ENCODE measurements at regions not wholly inside any gene's neighbourhood (a gene's known extent, or its start where the extent isn't known, plus 50 kb on each side); places are given as distances from the start of the nearest gene placed in this dataset.

DNA sequence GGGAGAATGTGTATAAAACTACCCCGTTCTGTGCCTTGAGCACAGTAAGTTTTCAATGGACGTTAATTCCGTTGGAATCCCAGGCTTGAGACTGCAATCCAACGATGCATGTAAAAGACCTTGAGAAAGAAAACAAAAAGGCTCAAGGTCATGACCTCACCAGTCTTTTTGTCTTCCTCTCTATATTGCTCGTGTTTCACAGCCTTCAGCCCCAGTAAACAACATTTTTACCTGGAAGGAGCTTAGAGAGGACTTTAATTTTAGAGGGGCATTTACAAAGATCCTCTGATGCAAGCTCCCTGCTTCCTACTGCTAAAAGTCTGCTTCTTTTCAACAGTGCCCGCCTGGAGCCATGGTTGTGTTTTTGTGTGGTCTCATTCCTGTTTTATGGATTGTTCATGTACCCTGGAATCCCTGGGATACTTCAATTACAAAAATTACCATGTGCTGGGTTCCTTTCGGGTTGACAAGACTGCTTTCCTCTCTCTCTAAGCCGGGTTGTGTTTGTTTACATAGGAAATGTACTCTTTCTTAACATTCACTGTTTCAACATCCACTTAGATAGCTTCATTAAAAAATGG is 320.1 kb upstream of the NFE2L3 start:
- H3K4me1 ChIP-seq (ENCODE audit: control insufficient read depth in 1 of 2, insufficient read depth in 1 of 2, low read depth in 1 of 2, low read length in 1 of 2): no peaks in the 10 kb centered on the region
- H3K27me3 ChIP-seq: peaks cover 33% of the 10 kb centered on the region
- H3K36me3 ChIP-seq: no peaks in the 10 kb centered on the region
- no peak overlapping the region for H3K4me3 ChIP-seq (ENCODE audit: low read depth in 1 of 2, low read length in 1 of 2)
- TF ChIP-seq, protein P1, sequence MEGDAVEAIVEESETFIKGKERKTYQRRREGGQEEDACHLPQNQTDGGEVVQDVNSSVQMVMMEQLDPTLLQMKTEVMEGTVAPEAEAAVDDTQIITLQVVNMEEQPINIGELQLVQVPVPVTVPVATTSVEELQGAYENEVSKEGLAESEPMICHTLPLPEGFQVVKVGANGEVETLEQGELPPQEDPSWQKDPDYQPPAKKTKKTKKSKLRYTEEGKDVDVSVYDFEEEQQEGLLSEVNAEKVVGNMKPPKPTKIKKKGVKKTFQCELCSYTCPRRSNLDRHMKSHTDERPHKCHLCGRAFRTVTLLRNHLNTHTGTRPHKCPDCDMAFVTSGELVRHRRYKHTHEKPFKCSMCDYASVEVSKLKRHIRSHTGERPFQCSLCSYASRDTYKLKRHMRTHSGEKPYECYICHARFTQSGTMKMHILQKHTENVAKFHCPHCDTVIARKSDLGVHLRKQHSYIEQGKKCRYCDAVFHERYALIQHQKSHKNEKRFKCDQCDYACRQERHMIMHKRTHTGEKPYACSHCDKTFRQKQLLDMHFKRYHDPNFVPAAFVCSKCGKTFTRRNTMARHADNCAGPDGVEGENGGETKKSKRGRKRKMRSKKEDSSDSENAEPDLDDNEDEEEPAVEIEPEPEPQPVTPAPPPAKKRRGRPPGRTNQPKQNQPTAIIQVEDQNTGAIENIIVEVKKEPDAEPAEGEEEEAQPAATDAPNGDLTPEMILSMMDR (IDR thresholded peaks at IDR 0.05): no peak
- no peaks in the 10 kb centered on the region for H3K9me3 ChIP-seq
- H3K27ac ChIP-seq: no peak overlapping the region

DNA sequence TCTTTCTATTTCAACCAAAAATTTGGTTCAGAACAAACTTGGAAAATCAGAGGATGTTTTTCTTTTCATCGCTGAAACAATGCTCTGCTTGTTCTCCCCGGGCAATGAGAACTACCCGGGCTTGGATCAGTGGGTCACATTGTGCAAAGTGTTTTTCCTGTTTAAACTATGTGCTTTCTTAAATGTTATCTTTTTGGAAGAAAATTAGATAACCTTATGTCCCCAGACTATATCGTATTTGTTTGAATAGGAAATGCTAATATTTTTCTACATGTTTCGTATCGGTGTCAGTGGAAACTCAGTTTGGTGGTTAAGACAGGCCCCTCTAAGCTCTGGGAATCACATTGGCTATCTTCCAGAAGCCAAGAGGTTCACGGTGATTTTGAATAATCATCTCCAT is 319.5 kb upstream of the NFE2L3 start:
- H3K27me3 ChIP-seq: peaks cover 39% of the 10 kb centered on the region
- TF ChIP-seq, protein P1 (IDR thresholded peaks at IDR 0.05): no peak
- no peak overlapping the region for H3K27ac ChIP-seq
- no peaks in the 10 kb centered on the region for H3K9me3 ChIP-seq
- H3K4me1 ChIP-seq (ENCODE audit: control insufficient read depth in 1 of 2, insufficient read depth in 1 of 2, low read depth in 1 of 2, low read length in 1 of 2): no peaks in the 10 kb centered on the region
- H3K4me3 ChIP-seq (ENCODE audit: low read depth in 1 of 2, low read length in 1 of 2): no peak overlapping the region
- H3K36me3 ChIP-seq: no peaks in the 10 kb centered on the region

GRCh38 chr7:25832929-25833328 is 319.1 kb upstream of the NFE2L3 start:
- no peaks in the 10 kb centered on the region for H3K36me3 ChIP-seq
- no peaks in the 10 kb centered on the region for H3K4me1 ChIP-seq (ENCODE audit: control insufficient read depth in 1 of 2, insufficient read depth in 1 of 2, low read depth in 1 of 2, low read length in 1 of 2)
- no peak overlapping the region for H3K4me3 ChIP-seq (ENCODE audit: low read depth in 1 of 2, low read length in 1 of 2)
- no peaks in the 10 kb centered on the region for H3K9me3 ChIP-seq
- H3K27me3 ChIP-seq: peaks cover 42% of the 10 kb centered on the region
- TF ChIP-seq, protein P1 (IDR thresholded peaks at IDR 0.05): no peak
- H3K27ac ChIP-seq: no peak overlapping the region

- Histone ChIP-seq H3K27ac (no peak overlapping the region), H3K4me3 (ENCODE audit: low read depth in 1 of 2, low read length in 1 of 2) (no peak overlapping the region), H3K36me3 (no peaks in the 10 kb centered on the region), H3K27me3 (peaks cover 52% of the 10 kb centered on the region), H3K9me3 (no peaks in the 10 kb centered on the region), H3K4me1 (ENCODE audit: control insufficient read depth in 1 of 2, insufficient read depth in 1 of 2, low read depth in 1 of 2, low read length in 1 of 2) (no peaks in the 10 kb centered on the region)
- TF ChIP-seq, protein P1 (IDR thresholded peaks at IDR 0.05): no peak
Observed at GRCh38 chr7:25834050-25834449, 317.9 kb upstream of the NFE2L3 start.

GRCh38 chr7:25835197-25835596 is 316.8 kb upstream of the NFE2L3 start:
- Histone ChIP-seq H3K27me3 (peaks cover 54% of the 10 kb centered on the region), H3K27ac (no peak overlapping the region), H3K4me1 (ENCODE audit: control insufficient read depth in 1 of 2, insufficient read depth in 1 of 2, low read depth in 1 of 2, low read length in 1 of 2) (no peaks in the 10 kb centered on the region), H3K9me3 (no peaks in the 10 kb centered on the region), H3K36me3 (no peaks in the 10 kb centered on the region), H3K4me3 (ENCODE audit: low read depth in 1 of 2, low read length in 1 of 2) (no peak overlapping the region)
- TF ChIP-seq, protein P1 (IDR thresholded peaks at IDR 0.05): no peak

Measured in neutrophil (primary cell).